NB4 (cell line): ENCODE measurements at regions not wholly inside any gene's neighbourhood (a gene's known extent, or its start where the extent isn't known, plus 50 kb on each side); places are given as distances from the start of the nearest gene placed in this dataset.

Source experiments
- CTCF ChIP-seq: IDR thresholded peaks from one replicate; pipeline ENCODE4 v1.5.1; 2012; ENCODE audit warnings: low read depth, low read length
- MAX ChIP-seq: IDR thresholded peaks from 2 replicates; pipeline ENCODE4 v1.6.1; 2011; ENCODE audit warnings: low read depth, low read length
- MYC ChIP-seq: IDR thresholded peaks from 2 replicates; pipeline ENCODE4 v1.6.1; 2011; ENCODE audit warnings: low read depth, low read length
- POLR2A ChIP-seq: IDR thresholded peaks from 2 replicates; pipeline ENCODE4 v1.6.1; 2011; ENCODE audit warnings: mild to moderate bottlenecking; ENCODE audit not compliant: insufficient read length; ENCODE audit errors: extremely low read depth

GRCh38 chr6:25018568-25018954, 82.8 kb upstream of the RIPOR2 start:
- no peak for TF ChIP-seq CTCF
- no peak for TF ChIP-seq POLR2A
- TF ChIP-seq MYC = no peak
- no peak for TF ChIP-seq MAX
